ENCODE measurements at regions not wholly inside any gene's neighbourhood (a gene's known extent, or its start where the extent isn't known, plus 50 kb on each side); places are given as distances from the start of the nearest gene placed in this dataset.

DNA sequence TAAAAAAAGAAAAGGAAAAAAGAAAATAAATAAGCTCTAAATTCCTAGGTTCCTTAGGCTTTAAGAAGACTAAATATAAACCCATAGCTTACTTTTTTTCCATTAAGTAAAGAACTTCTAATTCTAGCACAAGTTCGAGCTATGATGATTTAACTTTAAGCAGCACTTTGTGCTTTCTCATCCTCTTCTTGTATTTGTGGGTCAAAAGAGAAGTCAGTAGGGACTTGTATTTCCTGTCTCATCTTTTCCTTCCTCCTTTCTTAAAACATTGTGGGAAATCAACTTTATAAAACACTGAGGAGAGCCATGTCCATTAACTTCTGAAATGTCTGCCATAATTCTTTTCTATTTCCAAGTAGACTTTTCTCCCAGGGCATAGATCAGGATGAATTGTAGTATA is 637.7 kb upstream of the CITED2 start:
- H3K27ac ChIP-seq: no peak overlapping the region
- intact Hi-C loops (cut with DNase I): no loop called here
- H3K27me3 ChIP-seq (ENCODE audit: low read depth): no peaks in the 10 kb centered on the region
- no peaks in the 10 kb centered on the region for H3K36me3 ChIP-seq
- ATAC-seq: no peak
- TF ChIP-seq, protein P1, sequence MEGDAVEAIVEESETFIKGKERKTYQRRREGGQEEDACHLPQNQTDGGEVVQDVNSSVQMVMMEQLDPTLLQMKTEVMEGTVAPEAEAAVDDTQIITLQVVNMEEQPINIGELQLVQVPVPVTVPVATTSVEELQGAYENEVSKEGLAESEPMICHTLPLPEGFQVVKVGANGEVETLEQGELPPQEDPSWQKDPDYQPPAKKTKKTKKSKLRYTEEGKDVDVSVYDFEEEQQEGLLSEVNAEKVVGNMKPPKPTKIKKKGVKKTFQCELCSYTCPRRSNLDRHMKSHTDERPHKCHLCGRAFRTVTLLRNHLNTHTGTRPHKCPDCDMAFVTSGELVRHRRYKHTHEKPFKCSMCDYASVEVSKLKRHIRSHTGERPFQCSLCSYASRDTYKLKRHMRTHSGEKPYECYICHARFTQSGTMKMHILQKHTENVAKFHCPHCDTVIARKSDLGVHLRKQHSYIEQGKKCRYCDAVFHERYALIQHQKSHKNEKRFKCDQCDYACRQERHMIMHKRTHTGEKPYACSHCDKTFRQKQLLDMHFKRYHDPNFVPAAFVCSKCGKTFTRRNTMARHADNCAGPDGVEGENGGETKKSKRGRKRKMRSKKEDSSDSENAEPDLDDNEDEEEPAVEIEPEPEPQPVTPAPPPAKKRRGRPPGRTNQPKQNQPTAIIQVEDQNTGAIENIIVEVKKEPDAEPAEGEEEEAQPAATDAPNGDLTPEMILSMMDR (IDR thresholded peaks at IDR 0.05): no peak
- no peak overlapping the region for H3K4me3 ChIP-seq
- no peaks in the 10 kb centered on the region for H3K9me3 ChIP-seq
- DNase-seq: no peak
- no peaks in the 10 kb centered on the region for H3K4me1 ChIP-seq

GRCh38 chr6:140011537-140011936 is 637.1 kb upstream of the CITED2 start:
- TF ChIP-seq, protein P1 (IDR thresholded peaks at IDR 0.05): no peak
- intact Hi-C loops (cut with DNase I): no loop called here
- H3K4me3 ChIP-seq: no peak overlapping the region
- ATAC-seq (no peak), DNase-seq (no peak)
- no peaks in the 10 kb centered on the region for H3K36me3 ChIP-seq
- H3K9me3 ChIP-seq: no peaks in the 10 kb centered on the region
- H3K4me1 ChIP-seq: no peaks in the 10 kb centered on the region
- H3K27me3 ChIP-seq (ENCODE audit: low read depth): no peaks in the 10 kb centered on the region
- no peak overlapping the region for H3K27ac ChIP-seq

DNA sequence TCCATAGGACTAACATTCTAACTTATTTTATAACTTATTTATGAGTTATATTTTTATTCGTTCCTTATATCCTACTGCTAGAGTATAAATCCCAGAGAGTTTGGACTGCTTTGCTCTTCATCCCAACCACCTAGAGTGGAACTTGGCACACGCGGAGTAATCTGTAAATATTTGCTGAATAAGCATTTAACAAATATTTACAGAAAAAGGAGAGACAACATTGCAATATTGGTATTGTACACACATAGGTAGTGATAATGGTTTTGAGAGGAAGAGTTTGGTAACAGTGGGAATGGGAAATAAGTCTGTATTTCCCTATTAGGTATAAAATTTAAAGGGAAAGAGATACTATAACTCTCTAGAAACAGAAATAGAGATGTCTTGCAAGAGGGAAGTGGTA is 634.8 kb upstream of the CITED2 start:
- ATAC-seq (no peak), DNase-seq (no peak)
- no peaks in the 10 kb centered on the region for H3K4me1 ChIP-seq
- H3K36me3 ChIP-seq: no peaks in the 10 kb centered on the region
- intact Hi-C loops (cut with DNase I): no loop called here
- H3K27me3 ChIP-seq (ENCODE audit: low read depth): no peaks in the 10 kb centered on the region
- no peaks in the 10 kb centered on the region for H3K9me3 ChIP-seq
- TF ChIP-seq, protein P1 (IDR thresholded peaks at IDR 0.05): no peak
- H3K27ac ChIP-seq: no peak overlapping the region
- H3K4me3 ChIP-seq: no peak overlapping the region

DNA sequence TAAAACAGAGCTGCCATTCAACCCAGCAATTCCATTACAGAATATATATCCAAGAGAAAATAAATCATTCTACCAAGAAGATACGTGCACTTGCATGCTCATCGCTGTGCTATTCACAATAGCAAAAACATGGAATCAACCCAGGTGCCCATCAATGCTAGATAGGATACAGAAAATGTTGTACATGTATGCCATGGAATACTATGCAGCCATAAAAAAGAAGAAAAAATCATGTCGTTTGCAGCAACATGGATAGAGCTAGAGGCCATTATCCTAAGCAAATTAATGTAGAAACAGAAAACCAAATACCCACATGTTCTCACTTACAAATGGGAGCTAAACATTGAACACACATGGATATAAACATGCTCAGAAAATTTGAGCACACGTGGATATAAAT is 633.1 kb upstream of the CITED2 start:
- H3K27me3 ChIP-seq (ENCODE audit: low read depth): no peaks in the 10 kb centered on the region
- intact Hi-C loops (cut with DNase I): no loop called here
- H3K27ac ChIP-seq: no peak overlapping the region
- no peaks in the 10 kb centered on the region for H3K4me1 ChIP-seq
- TF ChIP-seq, protein P1 (IDR thresholded peaks at IDR 0.05): no peak
- no peaks in the 10 kb centered on the region for H3K9me3 ChIP-seq
- ATAC-seq (no peak), DNase-seq (no peak)
- no peak overlapping the region for H3K4me3 ChIP-seq
- H3K36me3 ChIP-seq: no peaks in the 10 kb centered on the region

DNA sequence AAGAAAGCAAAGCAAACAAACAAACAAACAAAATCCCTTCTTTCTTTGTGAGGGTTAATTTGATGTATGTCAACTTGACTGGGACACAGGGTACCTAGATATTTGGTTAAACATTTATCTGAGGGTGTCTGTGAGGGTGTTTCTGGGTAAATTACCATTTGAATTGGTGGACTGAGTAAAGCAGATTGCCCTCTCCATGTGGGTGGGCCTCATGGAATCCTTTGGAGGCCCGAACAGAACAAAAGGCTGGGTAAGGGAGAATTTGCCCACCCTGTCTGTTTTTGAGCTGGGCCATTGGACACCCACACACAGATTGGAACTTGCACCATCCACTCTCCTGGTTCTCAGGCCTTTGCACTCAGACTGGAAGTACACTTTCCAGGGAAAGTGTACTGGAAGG is 628.8 kb upstream of the CITED2 start:
- no peak for ATAC-seq
- H3K36me3 ChIP-seq: no peaks in the 10 kb centered on the region
- H3K27ac ChIP-seq: no peak overlapping the region
- no peak for DNase-seq
- no peak overlapping the region for H3K4me3 ChIP-seq
- no peaks in the 10 kb centered on the region for H3K4me1 ChIP-seq
- no peaks in the 10 kb centered on the region for H3K9me3 ChIP-seq
- intact Hi-C loops (cut with DNase I): no loop called here
- H3K27me3 ChIP-seq (ENCODE audit: low read depth): no peaks in the 10 kb centered on the region
- TF ChIP-seq, protein P1 (IDR thresholded peaks at IDR 0.05): no peak

Measured in lower lobe of right lung (tissue), 2 donors.